Osteoblast (primary cell): ENCODE measurements at regions not wholly inside any gene's neighbourhood (a gene's known extent, or its start where the extent isn't known, plus 50 kb on each side); places are given as distances from the start of the nearest gene placed in this dataset.

Experiments used
- DNase-seq: peaks from one replicate; pipeline ENCODE4 v3.0.0; 2011; ENCODE audit warnings: low spot score, mixed read lengths; ENCODE audit not compliant: insufficient read length; ENCODE audit errors: missing footprints
- H2AFZ ChIP-seq: 2 replicates; pipeline ENCODE4 v1.6.0; 2011; ENCODE audit warnings: mild to moderate bottlenecking, low read length
- H3K27ac ChIP-seq: 2 replicates; pipeline ENCODE4 v1.5.1; 2011; ENCODE audit warnings: mild to moderate bottlenecking, low read depth, low read length, moderate library complexity
- H3K27me3 ChIP-seq: 2 replicates; pipeline ENCODE4 v1.6.0; 2012; ENCODE audit warnings: mild to moderate bottlenecking, control low read depth, inconsistent platforms, low read length, moderate library complexity; ENCODE audit not compliant: insufficient read depth
- H3K36me3 ChIP-seq: 2 replicates; pipeline ENCODE4 v1.5.1; 2011; ENCODE audit warnings: mild to moderate bottlenecking, low read length, control low read depth, moderate library complexity; ENCODE audit not compliant: insufficient read depth
- H3K4me1 ChIP-seq: 2 replicates; pipeline ENCODE4 v1.5.1; 2011; ENCODE audit warnings: mild to moderate bottlenecking, low read length, control low read depth, moderate library complexity; ENCODE audit not compliant: insufficient read depth
- H3K4me2 ChIP-seq: 2 replicates; pipeline ENCODE4 v1.6.0; 2011; ENCODE audit warnings: mild to moderate bottlenecking, low read length; ENCODE audit not compliant: insufficient read depth
- H3K4me3 ChIP-seq: fragments of 200-600 bp; sonication (generic); 3 replicates; pipeline ENCODE4 v1.5.1; 2012; ENCODE audit warnings: mild to moderate bottlenecking, low read length, inconsistent platforms; ENCODE audit not compliant: insufficient read depth
- H3K79me2 ChIP-seq: 2 replicates; pipeline ENCODE4 v1.6.0; 2012; ENCODE audit warnings: mild to moderate bottlenecking, low read length, control low read depth, inconsistent platforms; ENCODE audit not compliant: insufficient read depth
- H3K9me3 ChIP-seq: 2 replicates; pipeline ENCODE4 v1.5.1; 2011; ENCODE audit warnings: low read depth, low read length, control low read depth
- H4K20me1 ChIP-seq: 2 replicates; pipeline ENCODE4 v1.6.0; 2012; ENCODE audit warnings: mild to moderate bottlenecking, low read length, control low read depth; ENCODE audit not compliant: insufficient read depth
- TF ChIP-seq, protein P1 (sequence below): IDR thresholded peaks from 2 replicates; pipeline ENCODE4 v1.5.1; 2011; ENCODE audit warnings: mild to moderate bottlenecking, low read depth, low read length, moderate library complexity; ENCODE audit errors: extremely low read depth

DNA sequence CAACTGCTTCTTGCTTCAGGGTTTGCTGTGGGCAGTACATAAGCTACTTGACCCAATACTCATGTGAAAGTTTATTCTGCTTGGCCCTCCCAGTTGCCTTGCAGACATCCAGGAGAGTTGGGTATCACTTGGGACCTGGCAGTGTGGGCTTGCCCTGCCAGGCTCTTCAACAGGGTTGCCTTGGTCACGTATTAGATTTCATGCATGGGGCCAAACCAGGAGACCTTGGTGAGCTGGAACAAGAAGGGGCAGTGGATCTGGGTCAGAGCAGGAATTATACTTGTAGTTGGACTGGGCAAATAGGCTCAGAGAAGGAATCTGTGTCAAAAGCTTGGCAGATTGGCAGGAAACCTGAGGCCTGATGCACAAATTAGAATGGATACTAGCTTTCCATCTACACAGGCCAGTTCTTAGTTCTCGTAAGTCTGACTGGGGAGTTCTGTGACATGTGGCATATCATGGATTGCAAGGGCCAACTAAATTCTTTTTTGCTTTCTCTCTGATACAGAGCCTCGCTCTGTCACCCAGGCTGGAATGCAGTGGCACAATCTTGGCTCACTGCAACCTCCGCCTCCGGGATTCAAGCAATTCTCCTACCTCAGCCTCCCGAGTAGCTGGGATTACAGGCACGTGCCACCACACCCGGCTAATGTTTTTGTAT, 192.6 kb upstream of the SERP2 start:
- Histone ChIP-seq H3K4me2 (no peak overlapping the region), H3K27ac (no peak overlapping the region), H3K4me1 (no peaks in the 10 kb centered on the region), H4K20me1 (no peaks in the 10 kb centered on the region), H3K36me3 (no peaks in the 10 kb centered on the region), H3K27me3 (peaks cover 5% of the 10 kb centered on the region), H3K79me2 (no peaks in the 10 kb centered on the region), H2AFZ (no peak overlapping the region), H3K4me3 (no peak overlapping the region), H3K9me3 (no peaks in the 10 kb centered on the region)
- DNase-seq: no peak
- TF ChIP-seq, protein P1, sequence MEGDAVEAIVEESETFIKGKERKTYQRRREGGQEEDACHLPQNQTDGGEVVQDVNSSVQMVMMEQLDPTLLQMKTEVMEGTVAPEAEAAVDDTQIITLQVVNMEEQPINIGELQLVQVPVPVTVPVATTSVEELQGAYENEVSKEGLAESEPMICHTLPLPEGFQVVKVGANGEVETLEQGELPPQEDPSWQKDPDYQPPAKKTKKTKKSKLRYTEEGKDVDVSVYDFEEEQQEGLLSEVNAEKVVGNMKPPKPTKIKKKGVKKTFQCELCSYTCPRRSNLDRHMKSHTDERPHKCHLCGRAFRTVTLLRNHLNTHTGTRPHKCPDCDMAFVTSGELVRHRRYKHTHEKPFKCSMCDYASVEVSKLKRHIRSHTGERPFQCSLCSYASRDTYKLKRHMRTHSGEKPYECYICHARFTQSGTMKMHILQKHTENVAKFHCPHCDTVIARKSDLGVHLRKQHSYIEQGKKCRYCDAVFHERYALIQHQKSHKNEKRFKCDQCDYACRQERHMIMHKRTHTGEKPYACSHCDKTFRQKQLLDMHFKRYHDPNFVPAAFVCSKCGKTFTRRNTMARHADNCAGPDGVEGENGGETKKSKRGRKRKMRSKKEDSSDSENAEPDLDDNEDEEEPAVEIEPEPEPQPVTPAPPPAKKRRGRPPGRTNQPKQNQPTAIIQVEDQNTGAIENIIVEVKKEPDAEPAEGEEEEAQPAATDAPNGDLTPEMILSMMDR: no peak

DNA sequence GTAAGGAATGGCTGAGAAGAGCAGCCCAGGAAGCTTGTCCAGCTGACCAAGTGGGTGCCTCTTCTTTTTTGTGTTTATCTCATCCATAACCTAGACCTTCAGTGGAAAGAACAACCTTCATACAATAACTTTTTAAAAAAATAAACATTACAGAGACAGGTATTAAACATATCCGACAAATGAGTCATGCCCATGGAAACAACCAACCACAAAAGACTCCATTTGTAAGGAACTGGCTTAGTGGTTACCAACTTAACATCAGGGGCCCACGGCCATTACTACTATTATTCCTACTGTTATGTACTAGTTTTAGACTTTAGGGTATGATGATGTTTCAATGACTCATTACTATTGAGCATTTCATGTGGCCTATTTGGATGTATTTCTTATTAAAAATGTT, 191.7 kb upstream of the SERP2 start:
- no peak for DNase-seq
- no peak overlapping the region for H2AFZ ChIP-seq
- H3K4me1 ChIP-seq: no peaks in the 10 kb centered on the region
- no peaks in the 10 kb centered on the region for H3K79me2 ChIP-seq
- no peak overlapping the region for H3K4me2 ChIP-seq
- H4K20me1 ChIP-seq: no peaks in the 10 kb centered on the region
- TF ChIP-seq, protein P1: no peak
- no peaks in the 10 kb centered on the region for H3K36me3 ChIP-seq
- no peak overlapping the region for H3K27ac ChIP-seq
- H3K27me3 ChIP-seq: peaks cover 5% of the 10 kb centered on the region
- no peaks in the 10 kb centered on the region for H3K9me3 ChIP-seq
- H3K4me3 ChIP-seq: no peak overlapping the region

DNA sequence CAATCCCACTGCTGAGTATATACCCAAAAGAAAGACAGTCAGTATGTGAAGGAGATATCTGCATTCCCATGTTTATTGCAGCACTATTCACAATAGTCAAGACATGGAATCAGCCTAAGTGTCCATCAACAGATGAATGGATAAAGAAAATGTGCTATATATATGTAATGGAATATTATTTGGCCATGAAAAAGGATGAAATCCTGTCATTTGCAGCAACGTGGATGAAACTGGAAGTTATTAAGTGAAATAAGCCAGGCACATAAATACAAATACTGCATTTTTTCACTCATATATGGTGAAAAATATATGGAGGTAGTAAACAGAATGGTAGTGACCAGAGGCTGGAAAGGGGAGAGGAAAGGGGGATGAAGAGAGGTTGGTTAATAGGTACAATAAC, 188.9 kb upstream of the SERP2 start:
- Histone ChIP-seq H3K4me2 (no peak overlapping the region), H3K27ac (no peak overlapping the region)
- no peak for DNase-seq

DNA sequence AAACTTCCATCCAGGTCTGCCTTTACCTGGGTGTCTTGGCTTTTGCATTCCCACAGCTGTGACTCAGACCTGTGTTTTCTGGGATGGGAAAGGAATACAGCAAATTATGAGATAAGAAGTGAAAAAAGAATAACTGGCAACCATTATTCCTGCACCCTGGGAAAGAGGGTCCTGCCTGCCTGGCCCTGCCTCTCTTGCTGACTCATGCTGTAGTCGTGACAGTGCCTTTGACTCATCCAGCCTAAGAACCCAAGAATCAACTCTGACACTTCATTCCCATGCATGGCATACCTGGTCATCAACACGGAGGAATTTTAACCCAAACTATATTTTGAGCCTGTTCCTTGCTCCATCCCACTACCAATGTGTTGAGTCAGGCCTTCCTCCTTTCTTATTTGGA, 185.4 kb upstream of the SERP2 start:
- no peak overlapping the region for H2AFZ ChIP-seq
- TF ChIP-seq, protein P1: no peak
- H3K27ac ChIP-seq: no peak overlapping the region
- H3K27me3 ChIP-seq: no peaks in the 10 kb centered on the region
- peak; percentile 78 for DNase-seq
- H4K20me1 ChIP-seq: no peaks in the 10 kb centered on the region
- H3K9me3 ChIP-seq: no peaks in the 10 kb centered on the region
- no peaks in the 10 kb centered on the region for H3K79me2 ChIP-seq
- no peak overlapping the region for H3K4me2 ChIP-seq
- no peaks in the 10 kb centered on the region for H3K36me3 ChIP-seq
- H3K4me3 ChIP-seq: no peak overlapping the region
- peaks cover 7% of the 10 kb centered on the region for H3K4me1 ChIP-seq

More for the DNA sequence above, 188.9 kb upstream of the SERP2 start:
- Histone ChIP-seq H2AFZ (no peak overlapping the region), H3K79me2 (no peaks in the 10 kb centered on the region), H3K4me3 (no peak overlapping the region), H4K20me1 (no peaks in the 10 kb centered on the region), H3K36me3 (no peaks in the 10 kb centered on the region), H3K4me1 (peaks cover 7% of the 10 kb centered on the region), H3K27me3 (peaks cover 5% of the 10 kb centered on the region), H3K9me3 (no peaks in the 10 kb centered on the region)
- TF ChIP-seq, protein P1: no peak
